H9 (cell line): ENCODE measurements at regions not wholly inside any gene's neighbourhood (a gene's known extent, or its start where the extent isn't known, plus 50 kb on each side); places are given as distances from the start of the nearest gene placed in this dataset.

Experiments
- DNase-seq: peaks from one replicate; pipeline ENCODE4 v3.0.0-alpha.2; 2017
- H2AFZ ChIP-seq: one replicate; pipeline ENCODE4 v1.6.1; 2013; ENCODE audit warnings: mild to moderate bottlenecking, low read length, control low read depth, moderate library complexity
- H2AK5ac ChIP-seq: 2 replicates; pipeline ENCODE4 v1.6.1; 2013; ENCODE audit warnings: low read length, control low read depth, mixed read lengths; ENCODE audit not compliant: insufficient read length
- H2BK120ac ChIP-seq: one replicate; pipeline ENCODE4 v1.6.1; 2013; ENCODE audit warnings: low read depth, mild to moderate bottlenecking, low read length, control low read depth, inconsistent platforms; ENCODE audit not compliant: poor library complexity, severe bottlenecking
- H2BK12ac ChIP-seq: 2 replicates; pipeline ENCODE4 v1.6.1; 2013; ENCODE audit warnings: low read length, control low read depth, mixed read lengths, low read depth; ENCODE audit not compliant: insufficient read length
- H2BK15ac ChIP-seq: 2 replicates; pipeline ENCODE4 v1.6.1; 2013; ENCODE audit warnings: low read depth, low read length, control low read depth
- H2BK20ac ChIP-seq: one replicate; pipeline ENCODE4 v1.6.1; 2013; ENCODE audit warnings: low read depth, mild to moderate bottlenecking, low read length, control low read depth, inconsistent platforms; ENCODE audit not compliant: poor library complexity, severe bottlenecking
- H2BK5ac ChIP-seq: 2 replicates; pipeline ENCODE4 v1.6.1; 2013; ENCODE audit warnings: low read length, control low read depth, mixed read lengths; ENCODE audit not compliant: insufficient read length
- H3K14ac ChIP-seq: 2 replicates; pipeline ENCODE4 v1.6.1; 2013; ENCODE audit warnings: low read length, control low read depth; ENCODE audit not compliant: insufficient read depth
- H3K18ac ChIP-seq: 2 replicates; pipeline ENCODE4 v1.6.1; 2013; ENCODE audit warnings: low read depth, mild to moderate bottlenecking, mixed read lengths, low read length, control low read depth; ENCODE audit not compliant: insufficient read length
- H3K23ac ChIP-seq: 2 replicates; pipeline ENCODE4 v1.6.1; 2013; ENCODE audit warnings: low read length, control low read depth, mixed read lengths, low read depth; ENCODE audit not compliant: insufficient read length
- H3K23me2 ChIP-seq: 2 replicates; pipeline ENCODE4 v1.6.1; 2013; ENCODE audit warnings: low read depth, mild to moderate bottlenecking, mixed read lengths, low read length, control low read depth; ENCODE audit not compliant: insufficient read length, poor library complexity, severe bottlenecking
- H3K27ac ChIP-seq: 2 replicates; pipeline ENCODE4 v1.5.1; 2013; ENCODE audit warnings: low read length, control low read depth, mixed read lengths, low read depth; ENCODE audit not compliant: insufficient read length
- H3K27me3 ChIP-seq: 2 replicates; pipeline ENCODE4 v1.6.1; 2013; ENCODE audit warnings: low read length, control low read depth, inconsistent platforms; ENCODE audit not compliant: insufficient read depth
- H3K4ac ChIP-seq: 2 replicates; pipeline ENCODE4 v1.6.1; 2013; ENCODE audit warnings: low read depth, mild to moderate bottlenecking, control low read depth, inconsistent platforms, low read length, moderate library complexity
- H3K4me1 ChIP-seq: 2 replicates; pipeline ENCODE4 v1.6.1; 2013; ENCODE audit warnings: low read length, control low read depth, inconsistent platforms; ENCODE audit not compliant: insufficient read depth
- H3K4me2 ChIP-seq: 2 replicates; pipeline ENCODE4 v1.6.1; 2013; ENCODE audit warnings: low read length, control low read depth, mixed read lengths; ENCODE audit not compliant: insufficient read length, insufficient read depth
- H3K56ac ChIP-seq: 2 replicates; pipeline ENCODE4 v1.6.1; 2013; ENCODE audit warnings: low read depth, mild to moderate bottlenecking, mixed read lengths, low read length, control low read depth; ENCODE audit not compliant: insufficient read length
- H3K79me1 ChIP-seq: 2 replicates; pipeline ENCODE4 v1.6.1; 2013; ENCODE audit warnings: low read depth, mild to moderate bottlenecking, moderate library complexity, low read length, control low read depth, inconsistent platforms; ENCODE audit not compliant: insufficient read depth, poor library complexity, severe bottlenecking
- H3K79me2 ChIP-seq: 2 replicates; pipeline ENCODE4 v1.6.1; 2013; ENCODE audit warnings: low read length, control low read depth, inconsistent platforms; ENCODE audit not compliant: insufficient read depth
- H3K9ac ChIP-seq: 2 replicates; pipeline ENCODE4 v1.6.1; 2013; ENCODE audit warnings: low read length, control low read depth, mixed read lengths; ENCODE audit not compliant: insufficient read length; ENCODE audit errors: extremely low read depth
- H3K9me3 ChIP-seq: one replicate; pipeline ENCODE4 v1.6.1; 2013; ENCODE audit warnings: low read depth, low read length, inconsistent platforms; ENCODE audit not compliant: control insufficient read depth
- H3T11ph ChIP-seq: one replicate; pipeline ENCODE4 v1.6.1; 2013; ENCODE audit warnings: mild to moderate bottlenecking, low read length, control low read depth, inconsistent platforms
- H4K20me1 ChIP-seq: one replicate; pipeline ENCODE4 v1.6.1; 2013; ENCODE audit not compliant: control insufficient read depth, insufficient read length, insufficient read depth
- H4K5ac ChIP-seq: 2 replicates; pipeline ENCODE4 v1.6.1; 2013; ENCODE audit warnings: low read depth, mild to moderate bottlenecking, mixed read lengths, low read length, control low read depth; ENCODE audit not compliant: insufficient read length
- H4K8ac ChIP-seq: replicated peaks from 2 replicates; pipeline ENCODE4 v1.6.1; 2013; ENCODE audit warnings: low read length, control low read depth, mixed read lengths, low read depth; ENCODE audit not compliant: insufficient read length
- H4K91ac ChIP-seq: 2 replicates; pipeline ENCODE4 v1.6.1; 2013; ENCODE audit warnings: low read depth, mild to moderate bottlenecking, moderate library complexity, mixed read lengths, low read length, control low read depth; ENCODE audit not compliant: insufficient read length
- H3K27ac Mint-ChIP-seq, 3 experiments: 2 replicates in 2 of 3; 3 replicates in 1 of 3; pipeline ENCODE4 v1.8.0; 2020 to 2021; ENCODE audit warnings: mixed read lengths in 3 of 3, mild to moderate bottlenecking in 1 of 3, moderate library complexity in 1 of 3
- H3K27me3 Mint-ChIP-seq: 2 replicates; pipeline ENCODE4 v1.8.0; 2021; ENCODE audit warnings: low read depth, mild to moderate bottlenecking, moderate library complexity, mixed read lengths
- H3K36me3 Mint-ChIP-seq, 3 experiments: 2 replicates in 2 of 3; 3 replicates in 1 of 3; pipeline ENCODE4 v1.8.0; 2020 to 2021; ENCODE audit warnings: low read depth in 3 of 3, mixed read lengths in 3 of 3; ENCODE audit not compliant: insufficient read depth in 1 of 3
- H3K4me1 Mint-ChIP-seq, 2 experiments: 2 replicates each; pipeline ENCODE4 v1.8.0; 2020; ENCODE audit warnings: mixed read lengths in 2 of 2
- H3K4me3 Mint-ChIP-seq, 2 experiments: 2 replicates in 1 of 2; 3 replicates in 1 of 2; pipeline ENCODE4 v1.8.0; 2020 to 2021; ENCODE audit warnings: mild to moderate bottlenecking in 2 of 2, mixed read lengths in 2 of 2, moderate library complexity in 1 of 2
- H3K9me3 Mint-ChIP-seq, 2 experiments: 2 replicates in 1 of 2; 3 replicates in 1 of 2; pipeline ENCODE4 v1.8.0; 2020; ENCODE audit warnings: mild to moderate bottlenecking in 2 of 2, mixed read lengths in 2 of 2, moderate library complexity in 1 of 2
- CTCF ChIP-seq: fragments of 200-600 bp; sonication (generic); conservative IDR thresholded peaks from 3 replicates; pipeline ENCODE4 v1.8.0; 2021; ENCODE audit warnings: antibody characterized with exemption, mild to moderate bottlenecking
- WGBS: extraction: QIAGEN DNeasy Blood & Tissue Kit; methylation state at CpG from one replicate; pipeline ENCODE4 v1.1.7; 2013; ENCODE audit warnings: missing lambda C conversion rate, low lambda C conversion rate, mixed read lengths; ENCODE audit not compliant: insufficient read length; ENCODE audit errors: extremely low coverage; 5-methylcytosine and 5-hydroxymethylcytosine counted together

- no peak overlapping the region for H2BK120ac ChIP-seq
- no peak overlapping the region for H3K9ac ChIP-seq
- H3K4me2 ChIP-seq = no peak overlapping the region
- no peak overlapping the region for H2BK20ac ChIP-seq
- H3K23ac ChIP-seq = no peak overlapping the region
- no peaks in the 10 kb centered on the region for H3K4me1 ChIP-seq
- H3T11ph ChIP-seq = no peak overlapping the region
- H2BK5ac ChIP-seq = no peak overlapping the region
- Mint-ChIP-seq H3K27me3 (no peaks in the 10 kb centered on the region), H3K9me3 (peaks cover 0 to 7% of the 10 kb centered on the region in 2 experiments; a peak in 3 of 5 replicates), H3K36me3 (no peaks in the 10 kb centered on the region; a peak in 2 of 7 replicates), H3K4me1 (peaks cover 5 to 9% of the 10 kb centered on the region in 2 experiments), H3K4me3 (no peak overlapping the region), H3K27ac (no peak overlapping the region)
- TF ChIP-seq CTCF = no peak
- no peaks in the 10 kb centered on the region for H3K79me1 ChIP-seq
- no peak overlapping the region for H3K27ac ChIP-seq
- no peaks in the 10 kb centered on the region for H4K20me1 ChIP-seq
- WGBS = no CpG with 5 or more reads among the region's 1 CpG
- H2BK12ac ChIP-seq = no peak overlapping the region
- DNase-seq = no peak
- H3K79me2 ChIP-seq = no peaks in the 10 kb centered on the region
- no peak overlapping the region for H4K91ac ChIP-seq
- no peak overlapping the region for H3K18ac ChIP-seq
- no peaks in the 10 kb centered on the region for H3K9me3 ChIP-seq
- no peak overlapping the region for H3K14ac ChIP-seq
- no peaks in the 10 kb centered on the region for H3K27me3 ChIP-seq
- no peak overlapping the region for H4K5ac ChIP-seq
- H3K56ac ChIP-seq = no peak overlapping the region
- H2AFZ ChIP-seq = no peak overlapping the region
- H3K4ac ChIP-seq = no peak overlapping the region
- H2BK15ac ChIP-seq = no peak overlapping the region
- no peak overlapping the region for H4K8ac ChIP-seq
- H3K23me2 ChIP-seq = no peaks in the 10 kb centered on the region
- H2AK5ac ChIP-seq = no peak overlapping the region
These were observed 344.7 kb upstream of the PTBP2 start for GRCh38 chr1:96376846-96377245.
